ENCODE measurements at regions not wholly inside any gene's neighbourhood (a gene's known extent, or its start where the extent isn't known, plus 50 kb on each side); places are given as distances from the start of the nearest gene placed in this dataset.

GRCh38 chr12:88267630-88268029 lies 125.5 kb downstream of the TMTC3 start:
- no peak overlapping the region for H3K27ac ChIP-seq (ENCODE audit: insufficient read depth, low read depth, low read length)
- no peaks in the 10 kb centered on the region for H4K20me1 ChIP-seq (replicated peaks; ENCODE audit: control insufficient read depth, extremely low read depth, insufficient read depth, low read length)
- H3K9me3 ChIP-seq (replicated peaks; ENCODE audit: control insufficient read depth, insufficient read depth, low read length): no peaks in the 10 kb centered on the region
- no peak overlapping the region for H2AFZ ChIP-seq (ENCODE audit: low read depth, low read length)
- H3K9ac ChIP-seq (replicated peaks; ENCODE audit: extremely low read depth, insufficient read depth, low read length): no peak overlapping the region
- no peaks in the 10 kb centered on the region for H3K79me2 ChIP-seq (ENCODE audit: control insufficient read depth, insufficient read depth, low read length)
- FAIRE-seq (no peak), DNase-seq (ENCODE audit: low read depth, low spot score) (no peak)
- CTCF ChIA-PET: no interaction called here
- no peaks in the 10 kb centered on the region for H3K36me3 ChIP-seq (ENCODE audit: control insufficient read depth in 2 of 2, extremely low read depth in 1 of 2, insufficient read depth in 2 of 2, low read length in 2 of 2)
- intact Hi-C loops (cut with micrococcal nuclease): no loop called here
- dilution Hi-C loops (cut with MboI; ENCODE audit: extremely low pct_ligation_motif_present, low sequenced_read_pairs): no loop called here
- TF ChIP-seq FOS (IDR thresholded peaks at IDR 0.05; ENCODE audit: borderline replicate concordance, insufficient read depth, low read length) (no peak), MYC (IDR thresholded peaks at IDR 0.05; ENCODE audit: low read depth, low read length) (no peak), POLR2A (IDR thresholded peaks at IDR 0.05; ENCODE audit: low read depth, low read length) (no peak), GATA2 (IDR thresholded peaks at IDR 0.05; ENCODE audit: insufficient read depth, insufficient read length, low read depth, low read length) (no peak), POLR2AphosphoS5 (IDR thresholded peaks at IDR 0.05; ENCODE audit: insufficient read depth, low read depth, low read length) (no peak), MAX (IDR thresholded peaks at IDR 0.05; ENCODE audit: insufficient read depth, insufficient read length) (no peak), CTCF (IDR thresholded peaks at IDR 0.05; ENCODE audit: extremely low read depth in 1 of 2, insufficient read depth in 1 of 2, low read depth in 1 of 2, low read length in 2 of 2) (no peak), EZH2 (IDR thresholded peaks at IDR 0.05; ENCODE audit: borderline replicate concordance, low read depth, low read length, severe bottlenecking) (no peak), JUN (IDR thresholded peaks at IDR 0.05; ENCODE audit: borderline replicate concordance, insufficient read depth, insufficient read length, low read depth) (no peak)
- BruUV-seq (replicated peaks): no TSS peak
- no peak overlapping the region for H3K4me3 ChIP-seq (replicated peaks in 1 of 3; ENCODE audit: insufficient read depth in 1 of 3, low read depth in 1 of 3, low read length in 3 of 3)
- H3K4me2 ChIP-seq (ENCODE audit: insufficient read depth, low read length): no peak overlapping the region
- POLR2A ChIA-PET: no interaction called here
- H3K9me1 ChIP-seq (replicated peaks; ENCODE audit: control insufficient read depth, extremely low read depth, insufficient read depth, low read length): no peaks in the 10 kb centered on the region
- H3K4me1 ChIP-seq (ENCODE audit: control insufficient read depth, extremely low read depth, insufficient read depth, low read length): no peaks in the 10 kb centered on the region
- no peaks in the 10 kb centered on the region for H3K27me3 ChIP-seq (ENCODE audit: control insufficient read depth in 2 of 2, insufficient read depth in 2 of 2, low read length in 2 of 2)

Measured in endothelial cell of umbilical vein (primary cell).